ENCODE measurements at regions not wholly inside any gene's neighbourhood (a gene's known extent, or its start where the extent isn't known, plus 50 kb on each side); places are given as distances from the start of the nearest gene placed in this dataset.

GRCh38 chr12:23455283-23455682, 494.2 kb downstream of the SOX5 start:
- no peaks in the 10 kb centered on the region for H3K27me3 ChIP-seq (ENCODE audit: insufficient read depth, low read length)
- H3K4me1 ChIP-seq (ENCODE audit: insufficient read depth, low read length): no peaks in the 10 kb centered on the region
- WGBS: 94% methylated on average over 2 of the region's 2 CpGs
- no peak overlapping the region for H3K27ac ChIP-seq (ENCODE audit: low read depth, low read length)
- H3K4me3 ChIP-seq (ENCODE audit: low read length): no peak overlapping the region
- no peaks in the 10 kb centered on the region for H3K9me3 ChIP-seq (ENCODE audit: insufficient read depth, low read depth, low read length)
- no peaks in the 10 kb centered on the region for H3K36me3 ChIP-seq (ENCODE audit: insufficient read depth, low read length)
- H3K9ac ChIP-seq (ENCODE audit: low read depth, low read length): no peak overlapping the region

DNA sequence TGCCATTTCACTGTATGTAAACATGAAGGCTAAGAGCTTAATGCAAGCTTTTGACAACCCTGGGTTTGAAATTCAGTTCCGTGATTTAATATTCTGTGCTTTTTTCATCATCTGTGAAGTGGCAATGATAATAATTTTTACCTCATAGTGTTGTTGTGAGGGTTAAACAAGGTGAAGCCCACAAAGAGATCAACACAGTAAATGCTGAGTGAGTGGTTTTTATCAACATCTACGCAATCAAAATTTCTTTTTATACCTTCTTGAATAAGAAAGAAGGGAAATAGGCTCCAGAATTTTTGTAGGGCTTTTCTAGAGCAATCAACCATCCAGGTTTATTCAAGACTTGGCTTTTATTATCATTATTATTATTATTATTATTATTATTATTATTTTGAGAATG, 490.8 kb downstream of the SOX5 start:
- Histone ChIP-seq H3K9ac (ENCODE audit: low read depth, low read length) (no peak overlapping the region), H3K4me3 (ENCODE audit: low read length) (no peak overlapping the region), H3K36me3 (ENCODE audit: insufficient read depth, low read length) (no peaks in the 10 kb centered on the region), H3K9me3 (ENCODE audit: insufficient read depth, low read depth, low read length) (peaks cover 5% of the 10 kb centered on the region; the same call in 1 of the 2 replicates), H3K27ac (ENCODE audit: low read depth, low read length) (no peak overlapping the region), H3K4me1 (ENCODE audit: insufficient read depth, low read length) (no peaks in the 10 kb centered on the region), H3K27me3 (ENCODE audit: insufficient read depth, low read length) (no peaks in the 10 kb centered on the region)
- WGBS: 92% methylated on average over 1 of the region's 2 CpGs

DNA sequence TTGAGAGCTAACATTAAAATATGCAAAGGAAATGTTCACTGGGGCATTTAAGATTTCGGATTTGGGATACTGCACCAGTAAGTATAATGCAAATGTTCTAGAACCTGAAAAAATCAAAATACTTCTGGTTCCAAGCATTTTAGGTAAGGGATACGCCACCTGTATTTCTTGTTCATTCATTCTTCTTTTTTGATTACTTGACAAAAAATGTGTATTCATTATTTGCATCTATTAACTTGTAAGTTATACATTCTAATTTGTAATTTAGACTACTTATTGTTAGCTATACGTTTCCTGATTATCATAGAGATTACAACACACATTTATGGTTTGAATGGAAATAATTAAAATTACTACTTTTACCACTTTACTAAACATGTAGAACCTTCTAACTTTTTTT, 486.9 kb downstream of the SOX5 start:
- no peak overlapping the region for H3K4me3 ChIP-seq (ENCODE audit: low read length)
- no peaks in the 10 kb centered on the region for H3K4me1 ChIP-seq (ENCODE audit: insufficient read depth, low read length)
- no peaks in the 10 kb centered on the region for H3K27me3 ChIP-seq (ENCODE audit: insufficient read depth, low read length)
- no peaks in the 10 kb centered on the region for H3K36me3 ChIP-seq (ENCODE audit: insufficient read depth, low read length)
- H3K9ac ChIP-seq (ENCODE audit: low read depth, low read length): no peak overlapping the region
- peaks cover 13% of the 10 kb centered on the region; the same call in 1 of the 2 replicates for H3K9me3 ChIP-seq (ENCODE audit: insufficient read depth, low read depth, low read length)
- 100% methylated on average over 1 of the region's 3 CpGs for WGBS
- no peak overlapping the region for H3K27ac ChIP-seq (ENCODE audit: low read depth, low read length)

- H3K4me1 ChIP-seq (ENCODE audit: insufficient read depth, low read length): no peaks in the 10 kb centered on the region
- WGBS: no CpG with 5 or more reads among the region's 1 CpG
Measured at GRCh38 chr12:23463172-23463571, 486.3 kb downstream of the SOX5 start.

GRCh38 chr12:23464241-23464812, 485.1 kb downstream of the SOX5 start:
- Histone ChIP-seq H3K9me3 (ENCODE audit: insufficient read depth, low read depth, low read length) (peaks cover 13% of the 10 kb centered on the region; the same call in 1 of the 2 replicates), H3K9ac (ENCODE audit: low read depth, low read length) (no peak overlapping the region), H3K36me3 (ENCODE audit: insufficient read depth, low read length) (no peaks in the 10 kb centered on the region), H3K4me3 (ENCODE audit: low read length) (no peak overlapping the region), H3K4me1 (ENCODE audit: insufficient read depth, low read length) (no peaks in the 10 kb centered on the region), H3K27ac (ENCODE audit: low read depth, low read length) (no peak overlapping the region), H3K27me3 (ENCODE audit: insufficient read depth, low read length) (no peaks in the 10 kb centered on the region)
- 98% methylated on average over 4 of the region's 4 CpGs for WGBS

More at GRCh38 chr12:23463172-23463571, 486.3 kb downstream of the SOX5 start:
- Histone ChIP-seq H3K9me3 (ENCODE audit: insufficient read depth, low read depth, low read length) (peaks cover 13% of the 10 kb centered on the region; the same call in 1 of the 2 replicates), H3K27me3 (ENCODE audit: insufficient read depth, low read length) (no peaks in the 10 kb centered on the region), H3K27ac (ENCODE audit: low read depth, low read length) (no peak overlapping the region), H3K9ac (ENCODE audit: low read depth, low read length) (no peak overlapping the region), H3K4me3 (ENCODE audit: low read length) (no peak overlapping the region), H3K36me3 (ENCODE audit: insufficient read depth, low read length) (no peaks in the 10 kb centered on the region)

DNA sequence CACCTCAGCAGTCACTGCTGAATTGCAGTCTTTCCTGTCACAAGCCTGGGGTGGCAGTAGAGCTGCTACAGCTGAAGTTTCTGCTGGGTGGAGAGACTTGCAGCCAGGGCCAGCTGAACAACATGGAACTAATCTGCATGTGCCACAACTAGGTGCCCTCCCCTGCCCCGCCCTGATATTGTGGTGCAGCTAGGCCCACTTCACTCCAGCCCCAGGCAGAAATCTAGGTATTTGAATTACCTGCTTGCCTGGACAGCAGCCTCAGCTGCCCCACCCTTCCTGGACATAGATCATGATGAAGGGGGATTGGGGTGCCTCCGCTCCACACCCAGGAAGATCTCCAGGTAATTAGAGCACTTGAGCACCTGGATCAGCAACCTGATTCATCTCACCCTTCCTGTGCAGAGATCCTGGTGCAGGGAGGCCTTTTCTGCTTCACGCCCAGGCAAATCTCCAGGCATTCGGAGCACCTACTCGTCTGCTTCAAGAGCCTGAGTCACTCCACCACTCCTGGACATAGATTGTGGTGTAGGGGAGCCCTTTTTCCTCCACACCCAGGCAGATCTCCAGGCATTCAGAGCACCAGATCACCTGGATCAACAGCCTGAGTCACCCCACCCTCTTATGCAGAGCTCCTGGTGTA, 477.0 kb downstream of the SOX5 start:
- WGBS: 79% methylated on average over 4 of the region's 5 CpGs
- H3K4me1 ChIP-seq (ENCODE audit: insufficient read depth, low read length): no peaks in the 10 kb centered on the region
- no peak overlapping the region for H3K27ac ChIP-seq (ENCODE audit: low read depth, low read length)
- no peaks in the 10 kb centered on the region for H3K36me3 ChIP-seq (ENCODE audit: insufficient read depth, low read length)
- no peak overlapping the region for H3K9ac ChIP-seq (ENCODE audit: low read depth, low read length)
- no peak overlapping the region for H3K4me3 ChIP-seq (ENCODE audit: low read length)
- H3K9me3 ChIP-seq (ENCODE audit: insufficient read depth, low read depth, low read length): no peaks in the 10 kb centered on the region
- H3K27me3 ChIP-seq (ENCODE audit: insufficient read depth, low read length): no peaks in the 10 kb centered on the region

- H3K4me1 ChIP-seq (ENCODE audit: insufficient read depth, low read length): no peaks in the 10 kb centered on the region
- no peaks in the 10 kb centered on the region for H3K36me3 ChIP-seq (ENCODE audit: insufficient read depth, low read length)
- no peak overlapping the region for H3K27ac ChIP-seq (ENCODE audit: low read depth, low read length)
- 90% methylated on average over 4 of the region's 4 CpGs for whole genome bisulfite sequencing
- no peaks in the 10 kb centered on the region for H3K9me3 ChIP-seq (ENCODE audit: insufficient read depth, low read depth, low read length)
- no peaks in the 10 kb centered on the region for H3K27me3 ChIP-seq (ENCODE audit: insufficient read depth, low read length)
- no peak overlapping the region for H3K9ac ChIP-seq (ENCODE audit: low read depth, low read length)
- no peak overlapping the region for H3K4me3 ChIP-seq (ENCODE audit: low read length)
Measured at GRCh38 chr12:23473071-23473470, 476.4 kb downstream of the SOX5 start.

GRCh38 chr12:23474438-23474976, 475.0 kb downstream of the SOX5 start:
- peaks cover 3% of the 10 kb centered on the region; the same call in 1 of the 2 replicates for H3K9me3 ChIP-seq (ENCODE audit: insufficient read depth, low read depth, low read length)
- H3K4me3 ChIP-seq (ENCODE audit: low read length): no peak overlapping the region
- H3K4me1 ChIP-seq (ENCODE audit: insufficient read depth, low read length): no peaks in the 10 kb centered on the region
- H3K27ac ChIP-seq (ENCODE audit: low read depth, low read length): no peak overlapping the region
- H3K9ac ChIP-seq (ENCODE audit: low read depth, low read length): no peak overlapping the region
- no peaks in the 10 kb centered on the region for H3K27me3 ChIP-seq (ENCODE audit: insufficient read depth, low read length)
- 96% methylated on average over 5 of the region's 5 CpGs for WGBS
- H3K36me3 ChIP-seq (ENCODE audit: insufficient read depth, low read length): no peaks in the 10 kb centered on the region

All from HUES64 (cell line).